Middle frontal gyrus (tissue), 1 donor: ENCODE measurements at regions not wholly inside any gene's neighbourhood (a gene's known extent, or its start where the extent isn't known, plus 50 kb on each side); places are given as distances from the start of the nearest gene placed in this dataset.
"Not testable (repeated sequence)": the region's sequence is repeated elsewhere in the genome, so short reads cannot be mapped to it uniquely, and the experiment has no call there.

Experiments
- DNase-seq: peaks from one replicate; pipeline ENCODE4 v3.0.0-alpha.2; 2015; ENCODE audit warnings: low spot score; ENCODE audit errors: extremely low spot score

GRCh38 chr1:238653693-238654321 is 732.6 kb upstream of the CHRM3 start:
- no peak for DNase-seq

DNA sequence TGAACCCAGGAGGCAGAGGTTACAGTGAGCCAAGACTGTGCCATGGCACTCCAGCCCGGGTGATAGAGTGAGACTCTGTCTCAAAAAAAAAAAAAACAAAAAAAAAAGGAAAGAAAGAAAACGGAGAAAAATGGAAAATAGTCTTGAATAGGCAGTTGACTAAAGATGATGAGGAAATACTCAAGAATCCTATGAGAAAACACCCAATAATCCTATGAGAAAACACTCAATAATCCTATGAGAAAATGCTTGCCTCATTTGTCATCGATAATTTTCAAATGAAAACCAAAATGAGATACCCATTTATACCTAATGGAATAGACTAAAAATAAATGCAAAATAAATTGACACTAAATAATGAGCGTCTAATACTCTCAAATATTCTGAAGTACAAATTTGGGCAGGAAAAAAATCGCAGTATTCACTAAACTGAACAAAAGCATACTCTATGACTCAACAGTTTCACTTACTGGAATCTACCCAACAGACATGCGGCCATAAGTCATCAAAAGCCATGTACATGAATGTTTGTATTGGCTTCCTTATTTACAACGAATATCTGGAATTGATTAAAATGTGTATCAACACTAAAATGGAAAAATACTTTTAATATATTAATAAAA is 733.9 kb upstream of the CHRM3 start:
- DNase-seq: no peak

- DNase-seq: no peak
These were observed 737.2 kb upstream of the CHRM3 start for GRCh38 chr1:238649200-238649599.

GRCh38 chr1:238648751-238649150 is 737.6 kb upstream of the CHRM3 start:
- DNase-seq: no peak

- DNase-seq: no peak
These were observed 738.1 kb upstream of the CHRM3 start for GRCh38 chr1:238648296-238648695.

- no peak for DNase-seq
These were observed 738.5 kb upstream of the CHRM3 start for GRCh38 chr1:238647877-238648276.

- DNase-seq: no peak
These were observed 744.1 kb upstream of the CHRM3 start for GRCh38 chr1:238642231-238642630.

DNA sequence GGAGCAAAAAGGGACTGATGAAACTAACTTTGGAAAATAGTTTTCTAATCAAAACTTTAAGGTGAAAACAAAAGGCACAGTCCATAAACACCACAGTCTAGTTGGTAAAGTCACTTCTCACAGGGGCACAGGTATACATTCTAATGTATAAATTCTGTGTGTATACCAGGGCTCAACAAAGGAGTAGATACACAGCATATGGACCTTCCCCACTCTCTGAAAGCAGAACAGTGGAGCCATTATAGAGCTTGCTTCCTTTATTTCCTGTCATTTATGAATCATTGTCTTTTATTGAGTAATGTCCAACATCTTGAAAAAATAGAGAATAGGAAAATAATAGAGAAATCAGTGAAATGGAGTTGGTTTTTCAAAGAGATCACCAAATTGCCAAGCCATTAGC is 746.5 kb upstream of the CHRM3 start:
- DNase-seq: no peak

- no peak for DNase-seq
These were observed 737.4 kb upstream of the ZP4 start for GRCh38 chr1:238628110-238628509.

DNA sequence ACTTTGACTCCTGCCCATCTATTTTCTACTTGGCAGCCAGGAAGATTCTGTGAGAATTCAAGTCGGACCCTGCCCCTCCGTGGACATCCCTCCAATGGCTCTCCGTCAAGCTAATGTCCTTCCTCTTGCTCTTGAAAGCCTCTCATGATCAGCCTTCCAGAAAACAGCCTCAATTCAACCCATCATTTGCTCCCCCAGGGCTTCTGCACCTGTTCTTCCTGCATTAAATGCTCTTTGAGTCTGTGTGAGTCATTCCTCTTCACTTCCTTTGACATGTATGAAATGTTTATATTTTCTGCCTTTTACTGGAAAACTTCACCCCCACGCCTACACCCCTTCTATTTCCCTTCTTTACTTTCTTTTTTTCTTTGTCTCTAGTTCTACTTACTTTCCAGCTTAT is 734.1 kb upstream of the ZP4 start:
- DNase-seq: no peak

DNA sequence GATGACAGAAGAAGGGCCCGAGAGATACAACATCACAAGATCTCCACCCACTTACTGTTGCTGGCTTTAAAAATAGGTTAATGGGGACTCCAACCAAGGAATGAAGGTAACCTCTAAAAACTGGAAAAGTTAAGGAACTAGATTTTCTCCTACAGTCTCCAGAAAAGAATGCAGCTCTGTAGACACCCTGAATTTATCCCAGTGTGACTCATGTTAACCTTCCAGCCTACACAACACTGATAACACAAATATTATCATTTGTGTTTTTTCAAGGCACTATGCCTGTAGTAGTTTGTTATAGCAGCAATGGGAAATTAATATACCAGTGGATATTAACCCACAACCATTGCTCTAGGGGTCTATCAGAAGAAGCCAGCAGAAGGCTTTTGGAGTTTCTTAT is 730.7 kb upstream of the ZP4 start:
- DNase-seq: no peak

DNA sequence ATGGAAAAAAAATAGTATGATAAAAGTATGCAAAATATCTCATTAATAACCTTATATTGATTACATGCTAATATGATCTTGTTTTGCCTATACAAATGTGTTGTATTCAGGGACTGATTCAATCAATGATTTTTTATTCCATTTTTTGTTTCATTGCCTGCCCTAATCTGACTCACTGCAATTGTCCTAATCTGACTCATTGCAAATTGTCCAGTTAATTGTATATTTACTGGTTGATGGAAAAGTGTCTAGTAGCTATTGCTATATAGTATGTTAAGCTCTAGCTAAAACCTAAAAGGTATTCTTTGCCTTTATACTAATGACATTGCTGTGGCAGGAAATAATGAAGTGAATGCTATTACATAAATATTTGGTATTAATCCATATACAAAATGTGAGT is 728.9 kb upstream of the ZP4 start:
- DNase-seq: no peak

GRCh38 chr1:238611406-238611805 is 720.7 kb upstream of the ZP4 start:
- DNase-seq: no peak

GRCh38 chr1:238608144-238608543 is 717.4 kb upstream of the ZP4 start:
- no peak for DNase-seq

DNA sequence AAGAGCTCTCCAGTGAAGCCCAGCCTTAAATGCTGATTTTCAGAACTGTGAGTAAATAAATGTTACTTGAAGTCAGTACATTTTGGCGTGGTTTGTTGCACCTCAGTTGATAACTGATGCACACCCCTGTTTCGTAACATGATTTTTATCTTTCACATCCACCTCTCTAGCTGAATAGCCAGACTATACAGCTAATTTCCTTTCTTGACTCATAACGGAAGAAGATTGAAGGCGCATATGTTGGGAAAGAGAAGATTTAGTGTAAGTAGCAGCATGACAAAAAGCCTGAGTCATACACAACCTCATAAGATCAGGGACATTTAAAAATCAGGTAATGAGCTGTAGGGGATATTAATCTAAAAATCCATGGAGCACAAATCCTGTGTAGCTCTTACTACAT is 716.2 kb upstream of the ZP4 start:
- DNase-seq: no peak

GRCh38 chr1:238606457-238606856 is 715.7 kb upstream of the ZP4 start:
- DNase-seq: no peak

GRCh38 chr1:238604357-238604756 is 713.6 kb upstream of the ZP4 start:
- no peak for DNase-seq

DNA sequence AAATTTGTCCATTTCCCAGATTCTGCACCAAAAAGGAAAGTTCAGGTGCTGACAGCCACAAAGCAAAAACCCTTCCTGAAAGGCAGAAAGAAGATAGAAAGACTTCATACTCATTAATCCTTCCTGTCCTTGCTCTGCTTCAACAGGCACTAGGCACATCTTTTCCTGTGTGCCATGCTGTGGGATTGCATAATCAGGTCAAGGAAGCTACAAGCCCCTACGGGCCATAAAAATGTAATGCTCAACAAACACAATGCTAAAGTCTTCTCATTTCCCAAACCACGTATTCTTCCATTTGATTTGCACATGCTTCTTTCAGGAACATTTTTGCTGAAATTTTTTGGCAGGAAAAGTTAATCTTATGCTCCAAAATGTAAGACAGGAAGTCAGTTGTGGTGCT is 710.9 kb upstream of the ZP4 start:
- not testable (repeated sequence) for DNase-seq

DNA sequence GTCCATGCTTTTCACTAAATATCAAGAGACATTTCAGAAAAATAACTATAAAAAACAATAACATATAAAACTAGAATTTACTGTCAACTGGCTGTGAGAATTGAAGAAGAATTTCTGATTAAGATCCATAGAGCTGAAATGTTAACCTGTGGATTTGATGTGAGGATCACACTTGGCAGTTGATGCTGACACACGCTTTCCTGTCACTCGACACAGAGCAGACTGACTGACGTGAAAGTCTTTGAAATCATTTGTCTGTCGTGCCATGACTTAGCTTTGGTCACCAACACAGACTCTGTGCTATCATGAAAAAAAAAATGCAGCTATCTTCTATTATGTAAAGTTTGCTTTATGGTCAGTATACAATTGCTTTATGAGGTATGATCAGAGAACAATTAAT is 706.0 kb upstream of the ZP4 start:
- DNase-seq: no peak

DNA sequence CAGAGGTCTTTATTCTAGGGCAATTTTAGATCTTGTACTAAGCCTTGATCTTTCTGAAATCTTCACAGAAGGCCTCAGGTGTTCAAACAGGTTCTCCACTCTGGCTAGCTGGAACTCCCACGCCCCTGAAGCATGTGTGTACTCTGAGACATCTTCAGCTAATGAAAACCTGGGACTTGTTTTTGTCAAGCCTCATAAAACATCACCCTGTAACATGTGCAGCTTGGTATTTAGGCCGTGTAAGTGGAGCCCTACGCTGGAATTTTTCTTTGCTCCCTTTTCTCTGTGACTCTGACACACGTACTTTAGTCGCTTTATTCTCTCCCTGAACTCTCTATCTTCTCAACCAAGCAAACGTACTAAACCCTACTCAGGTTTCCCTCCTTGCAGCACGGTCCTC is 701.9 kb upstream of the ZP4 start:
- no peak for DNase-seq

GRCh38 chr1:238589843-238590435 is 699.2 kb upstream of the ZP4 start:
- DNase-seq: no peak

DNA sequence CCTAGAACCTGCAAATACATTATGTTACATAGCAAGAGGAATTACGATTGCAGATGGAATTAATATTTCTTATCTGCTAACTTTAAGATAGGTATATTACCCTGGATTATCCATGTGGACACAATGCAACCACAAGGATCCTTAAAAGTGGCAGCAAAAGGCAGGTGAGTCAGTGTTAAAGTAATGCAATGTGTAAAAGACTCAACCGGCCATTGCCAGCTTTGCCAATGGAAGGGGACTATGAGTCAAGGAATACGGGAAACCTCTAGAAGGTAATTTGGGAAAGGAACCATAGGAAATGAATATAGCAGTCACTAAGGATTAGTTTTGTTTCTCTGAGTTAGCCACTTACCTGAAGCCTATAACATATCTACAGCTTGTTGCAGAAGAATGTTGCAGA is 692.1 kb upstream of the ZP4 start:
- no peak for DNase-seq

DNA sequence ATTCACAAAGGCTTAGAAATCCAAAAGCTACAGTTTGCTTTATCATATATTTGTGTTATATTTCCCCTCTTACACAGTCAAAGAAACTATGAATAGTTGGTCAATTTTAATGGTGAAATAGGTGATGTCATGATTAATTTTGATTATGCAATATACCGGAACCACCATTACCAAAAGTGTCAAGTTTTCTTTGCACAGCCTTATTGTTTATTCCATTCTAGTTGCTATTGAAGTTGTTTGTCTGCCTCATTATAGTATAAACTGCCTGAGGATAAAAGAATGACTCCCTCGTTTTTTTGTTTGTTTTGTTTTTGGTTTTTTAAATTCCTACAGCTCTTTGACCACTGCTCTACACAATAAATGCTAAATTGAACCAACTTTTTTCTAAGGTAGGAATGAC is 690.6 kb upstream of the ZP4 start:
- DNase-seq: no peak
